Progenitor cell of endocrine pancreas (in vitro differentiated cells): ENCODE measurements at regions not wholly inside any gene's neighbourhood (a gene's known extent, or its start where the extent isn't known, plus 50 kb on each side); places are given as distances from the start of the nearest gene placed in this dataset.

Experiments
- DNase-seq: peaks from one replicate; pipeline ENCODE4 v3.0.0; 2021; ENCODE audit warnings: low spot score; ENCODE audit not compliant: unreplicated experiment
- H3K27ac Mint-ChIP-seq: 2 replicates; pipeline ENCODE4 v1.8.0; 2021; ENCODE audit warnings: mild to moderate bottlenecking, moderate library complexity, mixed read lengths
- H3K27me3 Mint-ChIP-seq: 2 replicates; pipeline ENCODE4 v1.8.0; 2021; ENCODE audit warnings: mixed read lengths
- H3K36me3 Mint-ChIP-seq: 2 replicates; pipeline ENCODE4 v1.8.0; 2022; ENCODE audit warnings: mixed read lengths; ENCODE audit not compliant: insufficient read depth
- H3K4me1 Mint-ChIP-seq: 2 replicates; pipeline ENCODE4 v1.8.0; 2021; ENCODE audit warnings: low read depth, mixed read lengths
- H3K4me3 Mint-ChIP-seq: 2 replicates; pipeline ENCODE4 v1.8.0; 2021; ENCODE audit warnings: low read depth, mild to moderate bottlenecking, moderate library complexity, mixed read lengths
- H3K9me3 Mint-ChIP-seq: 2 replicates; pipeline ENCODE4 v1.8.0; 2021; ENCODE audit warnings: low read depth, mixed read lengths
- CTCF ChIP-seq: fragments of 200-600 bp; sonication (generic); IDR thresholded peaks from one replicate; pipeline ENCODE4 v1.5.0; 2021; ENCODE audit warnings: antibody characterized with exemption, mild to moderate bottlenecking; ENCODE audit not compliant: unreplicated experiment

- H3K36me3 Mint-ChIP-seq: no peaks in the 10 kb centered on the region
These were observed 829.0 kb upstream of the API5 start for GRCh38 chr11:42482822-42483221.

GRCh38 chr11:42490506-42490905, 821.3 kb upstream of the API5 start:
- no peak for DNase-seq
- no peak for TF ChIP-seq CTCF
- H3K4me1 Mint-ChIP-seq: no peaks in the 10 kb centered on the region
- no peaks in the 10 kb centered on the region for H3K27me3 Mint-ChIP-seq
- H3K4me3 Mint-ChIP-seq: no peak overlapping the region
- H3K9me3 Mint-ChIP-seq: peaks cover 4% of the 10 kb centered on the region
- H3K27ac Mint-ChIP-seq: no peak overlapping the region
- H3K36me3 Mint-ChIP-seq: no peaks in the 10 kb centered on the region

More at GRCh38 chr11:42482822-42483221, 829.0 kb upstream of the API5 start:
- H3K27ac Mint-ChIP-seq: no peak overlapping the region
- H3K9me3 Mint-ChIP-seq: peaks cover 20% of the 10 kb centered on the region
- H3K4me1 Mint-ChIP-seq: no peaks in the 10 kb centered on the region
- H3K27me3 Mint-ChIP-seq: no peaks in the 10 kb centered on the region
- no peak for TF ChIP-seq CTCF
- DNase-seq: no peak
- H3K4me3 Mint-ChIP-seq: no peak overlapping the region

GRCh38 chr11:42494459-42494858, 817.3 kb upstream of the API5 start:
- Mint-ChIP-seq H3K9me3 (no peaks in the 10 kb centered on the region), H3K36me3 (no peaks in the 10 kb centered on the region), H3K27ac (no peak overlapping the region), H3K27me3 (no peaks in the 10 kb centered on the region), H3K4me3 (no peak overlapping the region), H3K4me1 (no peaks in the 10 kb centered on the region)
- DNase-seq: no peak
- TF ChIP-seq CTCF: no peak

GRCh38 chr11:42498971-42499370, 812.8 kb upstream of the API5 start:
- Mint-ChIP-seq H3K27ac (no peak overlapping the region), H3K27me3 (no peaks in the 10 kb centered on the region), H3K36me3 (no peaks in the 10 kb centered on the region), H3K9me3 (no peaks in the 10 kb centered on the region), H3K4me3 (no peak overlapping the region), H3K4me1 (no peaks in the 10 kb centered on the region)
- no peak for DNase-seq
- no peak for TF ChIP-seq CTCF

GRCh38 chr11:42502151-42502550, 809.6 kb upstream of the API5 start:
- Mint-ChIP-seq H3K4me1 (peaks cover 2% of the 10 kb centered on the region), H3K27ac (no peak overlapping the region), H3K9me3 (peaks cover 3% of the 10 kb centered on the region), H3K27me3 (no peaks in the 10 kb centered on the region), H3K36me3 (no peaks in the 10 kb centered on the region), H3K4me3 (no peak overlapping the region)
- TF ChIP-seq CTCF: no peak
- DNase-seq: no peak
